ENCODE measurements at regions not wholly inside any gene's neighbourhood (a gene's known extent, or its start where the extent isn't known, plus 50 kb on each side); places are given as distances from the start of the nearest gene placed in this dataset.

DNA sequence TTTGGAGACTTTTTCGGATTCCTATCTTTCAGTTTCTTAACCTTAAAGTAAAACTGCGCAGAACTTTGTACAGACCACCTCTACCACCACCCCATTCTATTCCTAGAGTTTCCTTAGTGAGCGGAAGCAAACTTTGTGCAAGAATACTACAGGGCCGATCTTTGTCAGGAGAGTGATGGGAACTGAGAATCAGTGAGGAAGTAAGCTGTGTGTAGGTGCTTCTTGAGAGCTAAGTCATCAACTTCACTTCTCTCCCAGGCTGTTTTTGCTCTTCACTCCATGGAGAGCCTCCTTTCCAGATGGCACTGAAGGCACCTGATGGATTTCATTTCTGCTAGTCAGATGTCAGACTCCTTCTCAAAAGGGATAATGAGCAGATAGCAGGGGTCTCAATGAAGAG, 127.3 kb downstream of the SPATA31D1 start:
- no peaks in the 10 kb centered on the region for H3K9me3 Mint-ChIP-seq
- H3K4me1 Mint-ChIP-seq (ENCODE audit: low read depth): peaks cover 20% of the 10 kb centered on the region
- H3K27me3 Mint-ChIP-seq (ENCODE audit: insufficient read depth): no peaks in the 10 kb centered on the region; the same call in 1 of the 2 replicates
- H3K4me3 Mint-ChIP-seq: no peak overlapping the region
- no peaks in the 10 kb centered on the region for H3K36me3 Mint-ChIP-seq (ENCODE audit: low read depth)
- no peak overlapping the region for H3K27ac Mint-ChIP-seq
- DNase-seq: no peak
- TF ChIP-seq, protein P1, sequence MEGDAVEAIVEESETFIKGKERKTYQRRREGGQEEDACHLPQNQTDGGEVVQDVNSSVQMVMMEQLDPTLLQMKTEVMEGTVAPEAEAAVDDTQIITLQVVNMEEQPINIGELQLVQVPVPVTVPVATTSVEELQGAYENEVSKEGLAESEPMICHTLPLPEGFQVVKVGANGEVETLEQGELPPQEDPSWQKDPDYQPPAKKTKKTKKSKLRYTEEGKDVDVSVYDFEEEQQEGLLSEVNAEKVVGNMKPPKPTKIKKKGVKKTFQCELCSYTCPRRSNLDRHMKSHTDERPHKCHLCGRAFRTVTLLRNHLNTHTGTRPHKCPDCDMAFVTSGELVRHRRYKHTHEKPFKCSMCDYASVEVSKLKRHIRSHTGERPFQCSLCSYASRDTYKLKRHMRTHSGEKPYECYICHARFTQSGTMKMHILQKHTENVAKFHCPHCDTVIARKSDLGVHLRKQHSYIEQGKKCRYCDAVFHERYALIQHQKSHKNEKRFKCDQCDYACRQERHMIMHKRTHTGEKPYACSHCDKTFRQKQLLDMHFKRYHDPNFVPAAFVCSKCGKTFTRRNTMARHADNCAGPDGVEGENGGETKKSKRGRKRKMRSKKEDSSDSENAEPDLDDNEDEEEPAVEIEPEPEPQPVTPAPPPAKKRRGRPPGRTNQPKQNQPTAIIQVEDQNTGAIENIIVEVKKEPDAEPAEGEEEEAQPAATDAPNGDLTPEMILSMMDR (IDR thresholded peaks at IDR 0.05): no peak

DNA sequence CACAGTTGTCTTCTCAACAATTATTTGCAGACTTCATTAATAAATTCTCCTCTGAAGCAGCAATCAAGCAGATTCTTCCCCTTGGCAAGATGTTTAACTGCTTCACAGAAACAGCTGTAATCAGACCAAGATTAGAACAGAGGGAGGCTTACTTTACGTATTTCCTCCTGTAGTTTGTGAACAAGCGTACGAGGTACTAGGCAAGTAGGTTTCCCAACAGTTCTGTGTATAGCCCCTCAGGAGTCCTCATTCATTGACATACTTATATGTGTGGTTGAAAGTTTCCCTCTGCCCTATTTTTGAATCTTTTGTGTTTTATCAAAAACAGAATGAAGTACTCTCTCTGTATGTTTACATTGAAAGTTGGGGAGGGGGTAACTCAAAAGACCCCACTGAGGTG, 128.0 kb downstream of the SPATA31D1 start:
- TF ChIP-seq, protein P1 (IDR thresholded peaks at IDR 0.05): no peak
- no peaks in the 10 kb centered on the region; the same call in 1 of the 2 replicates for H3K27me3 Mint-ChIP-seq (ENCODE audit: insufficient read depth)
- DNase-seq: no peak
- H3K4me1 Mint-ChIP-seq (ENCODE audit: low read depth): peaks cover 20% of the 10 kb centered on the region
- no peak overlapping the region for H3K4me3 Mint-ChIP-seq
- no peaks in the 10 kb centered on the region for H3K36me3 Mint-ChIP-seq (ENCODE audit: low read depth)
- no peaks in the 10 kb centered on the region for H3K9me3 Mint-ChIP-seq
- no peak overlapping the region for H3K27ac Mint-ChIP-seq

DNA sequence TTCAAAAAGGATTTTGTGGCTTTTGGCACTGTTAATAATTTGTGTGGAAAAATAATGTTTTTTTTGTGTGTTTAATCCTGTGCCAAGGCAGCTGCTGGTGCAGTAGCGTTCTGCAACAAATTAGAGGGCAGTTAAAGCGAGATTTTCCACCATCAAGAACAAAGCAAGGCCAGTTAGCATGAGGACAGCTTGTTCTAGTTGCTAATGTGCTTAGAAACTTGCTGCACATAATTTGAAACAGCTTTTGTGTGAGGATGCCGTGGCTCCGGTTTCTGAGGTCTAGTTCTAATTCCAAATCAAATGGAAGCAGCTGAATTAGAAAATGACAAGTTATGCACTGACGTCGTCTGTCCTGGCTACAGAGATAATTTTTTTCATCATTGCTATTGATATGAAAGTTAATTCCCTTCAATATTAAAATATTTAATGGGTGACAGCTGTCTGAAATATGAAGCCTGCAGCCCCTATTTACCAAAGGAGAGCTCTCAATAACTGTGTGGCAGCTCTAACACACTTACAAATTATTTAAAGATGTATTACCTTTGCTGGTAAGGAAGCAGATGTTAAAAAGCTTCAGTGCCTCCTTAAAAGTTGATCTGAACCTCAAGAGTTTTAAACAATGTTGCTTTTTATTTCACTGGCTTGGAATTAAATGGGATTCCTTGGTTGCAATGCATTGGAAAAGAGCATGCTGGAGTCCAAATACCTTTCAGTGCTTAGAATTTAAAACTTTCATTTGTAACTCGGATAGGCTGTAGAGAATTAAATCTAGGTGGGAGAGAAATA, 128.6 kb downstream of the SPATA31D1 start:
- Mint-ChIP-seq H3K27ac (no peak overlapping the region), H3K9me3 (no peaks in the 10 kb centered on the region), H3K4me3 (no peak overlapping the region), H3K27me3 (ENCODE audit: insufficient read depth) (no peaks in the 10 kb centered on the region; the same call in 1 of the 2 replicates), H3K4me1 (ENCODE audit: low read depth) (peaks cover 20% of the 10 kb centered on the region), H3K36me3 (ENCODE audit: low read depth) (no peaks in the 10 kb centered on the region)
- no peak for DNase-seq
- TF ChIP-seq, protein P1 (IDR thresholded peaks at IDR 0.05): no peak

DNA sequence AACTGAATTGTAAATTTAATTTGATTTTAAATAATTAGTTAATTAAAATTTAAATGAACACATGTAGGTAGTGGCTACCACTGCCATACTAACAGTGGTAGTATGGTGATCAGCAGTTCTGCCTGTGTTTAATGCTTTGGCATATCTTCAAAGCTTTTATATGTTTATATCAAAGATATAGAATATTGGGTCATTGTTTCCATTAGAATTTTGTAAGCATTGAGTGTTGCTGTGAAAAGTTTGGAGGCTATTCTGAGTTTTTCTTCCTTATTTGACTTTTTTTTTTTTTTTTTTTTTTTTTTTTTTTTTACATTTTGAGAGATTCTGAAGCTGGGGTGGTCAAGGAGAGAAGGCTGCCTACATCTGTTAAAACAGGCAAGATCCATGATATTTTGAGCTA, 134.2 kb downstream of the SPATA31D1 start:
- no peaks in the 10 kb centered on the region for H3K9me3 Mint-ChIP-seq
- no peak overlapping the region for H3K27ac Mint-ChIP-seq
- no peaks in the 10 kb centered on the region for H3K36me3 Mint-ChIP-seq (ENCODE audit: low read depth)
- no peak overlapping the region for H3K4me3 Mint-ChIP-seq
- DNase-seq: no peak
- peaks cover 17% of the 10 kb centered on the region for H3K4me1 Mint-ChIP-seq (ENCODE audit: low read depth)
- H3K27me3 Mint-ChIP-seq (ENCODE audit: insufficient read depth): no peaks in the 10 kb centered on the region; the same call in 1 of the 2 replicates
- TF ChIP-seq, protein P1 (IDR thresholded peaks at IDR 0.05): no peak

GRCh38 chr9:82124090-82124489, 135.5 kb downstream of the SPATA31D1 start:
- DNase-seq: peak; percentile 89
- H3K27ac Mint-ChIP-seq: peak overlapping the region; percentile 69; the same call in 1 of the 2 replicates
- TF ChIP-seq, protein P1 (IDR thresholded peaks at IDR 0.05): no peak
- H3K27me3 Mint-ChIP-seq (ENCODE audit: insufficient read depth): no peaks in the 10 kb centered on the region; the same call in 1 of the 2 replicates
- peaks cover 17% of the 10 kb centered on the region for H3K4me1 Mint-ChIP-seq (ENCODE audit: low read depth)
- no peak overlapping the region for H3K4me3 Mint-ChIP-seq
- no peaks in the 10 kb centered on the region for H3K36me3 Mint-ChIP-seq (ENCODE audit: low read depth)
- H3K9me3 Mint-ChIP-seq: no peaks in the 10 kb centered on the region
